Kidney (tissue), 13 donors: ENCODE measurements at regions not wholly inside any gene's neighbourhood (a gene's known extent, or its start where the extent isn't known, plus 50 kb on each side); places are given as distances from the start of the nearest gene placed in this dataset.
"Not testable (repeated sequence)": the region's sequence is repeated elsewhere in the genome, so short reads cannot be mapped to it uniquely, and the experiment has no call there.

ENCODE experiments used
- DNase-seq, 5 donors: peaks; one replicate each; pipeline ENCODE4 v3.0.0-alpha.2; 2013 to 2020
- FAIRE-seq: peaks from 2 replicates; lab custom pipeline; 2012; peaks lifted over from hg19 to GRCh38; lab: Jason Lieb, UNC
- H3K27ac ChIP-seq, 2 donors: one replicate each; pipeline ENCODE4 v1.7.0; 2013; ENCODE audit warnings: low read depth in 2 of 2, low read length in 2 of 2, inconsistent platforms in 1 of 2
- H3K27me3 ChIP-seq: one replicate; pipeline ENCODE4 v1.7.1; 2013; ENCODE audit warnings: low read length, inconsistent platforms; ENCODE audit not compliant: control insufficient read depth, insufficient read depth
- H3K36me3 ChIP-seq, 3 donors: one replicate each; pipeline versions ENCODE4 v1.7.0 to v1.7.1; 2013; ENCODE audit warnings: low read length in 3 of 3, control low read depth in 1 of 3, inconsistent platforms in 1 of 3; ENCODE audit not compliant: insufficient read depth in 3 of 3, control insufficient read depth in 2 of 3
- H3K4me1 ChIP-seq, 3 donors: one replicate each; pipeline versions ENCODE4 v1.7.0 to v1.7.1; 2013; ENCODE audit warnings: low read length in 3 of 3, inconsistent platforms in 1 of 3, low read depth in 1 of 3; ENCODE audit not compliant: control insufficient read depth in 2 of 3, insufficient read depth in 2 of 3
- H3K4me3 ChIP-seq, 3 donors: one replicate each; pipeline versions ENCODE4 v1.7.0 to v1.8.1; 2013; ENCODE audit warnings: low read length in 3 of 3, control low read depth in 1 of 3, inconsistent platforms in 1 of 3
- H3K9ac ChIP-seq, 3 donors: one replicate each; pipeline versions ENCODE4 v1.7.0 to v1.7.1; 2013; ENCODE audit warnings: low read length in 3 of 3, control low read depth in 1 of 3, inconsistent platforms in 1 of 3
- H3K9me3 ChIP-seq, 3 donors: one replicate each; pipeline versions ENCODE4 v1.7.0 to v1.7.1; 2013; ENCODE audit warnings: low read length in 3 of 3, control low read depth in 1 of 3, inconsistent platforms in 1 of 3; ENCODE audit not compliant: control insufficient read depth in 2 of 3, insufficient read depth in 1 of 3
- intact Hi-C: fragments of 100-400 bp; cut with DNase I; formaldehyde crosslinking; loops from one replicate; pipeline ENCODE4 v1.11.1; 2022
- TF ChIP-seq, protein P1 (sequence below): IDR thresholded peaks from 3 replicates; pipeline ENCODE4 v1.5.1; 2012; ENCODE audit warnings: mild to moderate bottlenecking, moderate library complexity, borderline replicate concordance; ENCODE audit not compliant: insufficient read depth; ENCODE audit errors: extremely low read depth
- donor health status: control.
- donor health status: control.
- donor health status: control.
- donor health status: control.
- donor health status: control.
- donor health status: DM: yes; HTN: yes; CAD: no.
- donor health status: Normal renal cell carcinoma (clear cell type).

DNA sequence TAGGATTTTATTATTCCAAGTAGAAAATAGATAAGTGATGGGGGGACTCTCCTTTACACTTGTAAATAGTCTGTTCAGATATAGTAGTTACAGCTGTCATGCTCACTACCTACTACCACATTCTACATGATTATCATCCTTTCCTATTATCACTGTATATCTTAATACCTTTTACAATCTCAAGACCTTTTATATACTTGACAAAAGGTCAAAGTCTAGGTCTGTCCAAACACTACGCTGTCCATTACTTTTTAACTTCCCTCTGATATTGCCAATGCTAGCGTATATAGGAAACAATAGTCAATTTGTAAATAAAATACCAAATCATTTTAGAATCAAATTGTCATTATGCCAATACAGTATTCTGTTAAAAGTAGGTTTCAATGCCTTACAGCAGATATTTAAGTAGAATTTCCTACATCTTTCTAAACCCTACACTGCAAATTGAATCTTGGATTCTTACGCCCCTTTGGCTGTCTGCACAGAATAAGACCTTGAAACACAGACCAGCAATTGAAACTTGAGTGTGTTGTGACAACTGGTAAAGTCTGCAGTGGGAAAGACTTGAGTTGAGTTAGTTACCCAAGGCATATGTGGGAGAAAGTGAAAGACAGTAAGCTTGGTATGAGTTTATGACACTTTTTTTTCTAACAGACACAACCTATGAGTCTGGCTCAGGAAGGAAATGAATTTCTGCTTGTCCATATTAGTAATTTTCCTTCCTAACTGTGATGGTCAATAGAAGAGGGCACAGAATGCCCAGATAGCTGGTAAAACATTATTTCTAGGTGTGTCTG, 827.6 kb upstream of the ACO1 start:
- intact Hi-C loops, result no loop called here
- DNase-seq (no peak), FAIRE-seq (no peak)
- Histone ChIP-seq H3K9ac (no peak overlapping the region), H3K27me3 (no peaks in the 10 kb centered on the region), H3K9me3 (no peaks in the 10 kb centered on the region), H3K27ac (no peak overlapping the region), H3K36me3 (no peaks in the 10 kb centered on the region), H3K4me3 (no peak overlapping the region), H3K4me1 (no peaks in the 10 kb centered on the region)
- TF ChIP-seq, protein P1, sequence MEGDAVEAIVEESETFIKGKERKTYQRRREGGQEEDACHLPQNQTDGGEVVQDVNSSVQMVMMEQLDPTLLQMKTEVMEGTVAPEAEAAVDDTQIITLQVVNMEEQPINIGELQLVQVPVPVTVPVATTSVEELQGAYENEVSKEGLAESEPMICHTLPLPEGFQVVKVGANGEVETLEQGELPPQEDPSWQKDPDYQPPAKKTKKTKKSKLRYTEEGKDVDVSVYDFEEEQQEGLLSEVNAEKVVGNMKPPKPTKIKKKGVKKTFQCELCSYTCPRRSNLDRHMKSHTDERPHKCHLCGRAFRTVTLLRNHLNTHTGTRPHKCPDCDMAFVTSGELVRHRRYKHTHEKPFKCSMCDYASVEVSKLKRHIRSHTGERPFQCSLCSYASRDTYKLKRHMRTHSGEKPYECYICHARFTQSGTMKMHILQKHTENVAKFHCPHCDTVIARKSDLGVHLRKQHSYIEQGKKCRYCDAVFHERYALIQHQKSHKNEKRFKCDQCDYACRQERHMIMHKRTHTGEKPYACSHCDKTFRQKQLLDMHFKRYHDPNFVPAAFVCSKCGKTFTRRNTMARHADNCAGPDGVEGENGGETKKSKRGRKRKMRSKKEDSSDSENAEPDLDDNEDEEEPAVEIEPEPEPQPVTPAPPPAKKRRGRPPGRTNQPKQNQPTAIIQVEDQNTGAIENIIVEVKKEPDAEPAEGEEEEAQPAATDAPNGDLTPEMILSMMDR, result no peak

DNA sequence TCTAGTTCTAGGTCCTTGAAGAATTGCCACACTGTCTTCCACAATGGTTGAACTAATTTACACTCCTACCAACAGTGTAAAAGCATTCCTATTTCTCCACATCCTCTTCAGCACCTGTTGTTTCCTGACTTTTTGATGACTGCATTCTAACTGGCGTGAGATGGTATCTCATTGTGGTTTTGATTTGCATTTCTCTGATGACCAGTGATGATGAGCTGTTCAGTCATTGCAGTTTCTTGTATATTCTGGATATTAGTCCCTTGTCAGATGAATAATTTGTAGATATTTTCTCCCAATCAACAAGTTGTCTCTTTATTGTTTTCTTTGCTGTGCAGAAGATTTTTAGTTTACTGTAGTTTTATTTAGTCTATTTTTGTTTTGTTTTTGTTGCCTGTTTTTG, 812.3 kb upstream of the ACO1 start:
- intact Hi-C loops, result not testable (repeated sequence)

DNA sequence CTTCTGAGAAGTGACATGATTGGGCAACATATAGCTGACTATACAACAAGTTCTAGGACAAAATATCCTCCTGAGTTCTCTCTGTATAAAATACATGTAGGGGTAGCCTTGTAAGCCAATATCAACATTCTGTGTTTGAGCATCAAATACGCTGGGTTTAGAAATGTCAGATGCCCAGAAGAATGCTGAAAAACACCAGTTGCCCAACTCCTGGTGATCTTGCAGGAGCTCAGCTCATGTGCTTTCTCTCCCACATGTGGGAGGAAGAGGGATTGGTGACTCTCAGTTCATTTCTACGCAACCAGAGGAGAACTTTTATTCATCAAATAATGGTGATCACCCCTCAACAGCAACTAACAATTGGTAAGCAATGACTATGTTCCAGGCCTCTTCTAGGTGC, 810.9 kb upstream of the ACO1 start:
- H3K9me3 ChIP-seq, result no peaks in the 10 kb centered on the region
- no peak overlapping the region for H3K9ac ChIP-seq
- TF ChIP-seq, protein P1, result no peak
- H3K4me1 ChIP-seq, result no peaks in the 10 kb centered on the region
- FAIRE-seq (no peak), DNase-seq (no peak)
- no peaks in the 10 kb centered on the region for H3K36me3 ChIP-seq
- no peaks in the 10 kb centered on the region for H3K27me3 ChIP-seq
- H3K27ac ChIP-seq, result no peak overlapping the region
- H3K4me3 ChIP-seq, result no peak overlapping the region
- intact Hi-C loops, result no loop called here

More for the DNA sequence above, 812.3 kb upstream of the ACO1 start:
- H3K27me3 ChIP-seq, H3K36me3 ChIP-seq, H3K4me3 ChIP-seq, H3K9ac ChIP-seq, FAIRE-seq, DNase-seq, H3K9me3 ChIP-seq, H3K4me1 ChIP-seq, H3K27ac ChIP-seq: not testable (repeated sequence)

DNA sequence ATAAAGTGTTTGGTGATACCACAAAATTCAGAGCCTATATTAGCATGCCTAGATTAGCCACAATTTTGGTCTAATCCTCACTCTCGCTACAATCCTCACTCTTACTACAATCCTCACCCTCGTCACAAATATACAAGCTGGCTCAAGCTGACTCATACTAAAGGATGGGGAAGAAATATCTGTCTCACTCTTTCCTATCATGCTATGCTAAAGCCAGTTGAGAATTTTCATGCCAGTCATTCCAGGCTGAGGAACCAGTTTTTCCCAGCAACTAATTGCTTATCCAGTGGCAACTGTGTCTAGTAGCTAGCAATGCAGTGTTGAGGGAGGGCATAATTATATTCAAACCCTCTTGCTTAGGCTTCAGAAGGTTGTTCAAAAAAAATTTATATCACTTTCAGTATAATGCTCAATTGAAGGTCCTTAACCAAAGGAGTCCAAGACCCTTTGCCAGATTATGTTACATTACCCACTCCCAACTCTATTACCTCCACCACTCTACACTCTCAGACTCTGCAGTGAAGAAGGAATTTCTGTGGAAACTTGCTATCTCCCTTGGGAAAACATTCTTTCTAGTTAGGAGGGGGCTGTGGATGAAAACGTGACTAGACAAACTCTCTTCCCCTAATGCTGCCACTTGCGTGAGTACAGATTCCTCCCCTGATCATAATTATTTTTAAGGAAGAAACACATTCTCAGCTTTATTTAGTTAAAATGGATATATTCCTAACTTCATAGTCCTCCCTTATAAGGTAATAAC, 810.3 kb upstream of the ACO1 start:
- FAIRE-seq (no peak), DNase-seq (no peak)
- Histone ChIP-seq H3K27ac (no peak overlapping the region), H3K27me3 (no peaks in the 10 kb centered on the region), H3K9me3 (no peaks in the 10 kb centered on the region), H3K9ac (no peak overlapping the region), H3K4me1 (no peaks in the 10 kb centered on the region), H3K36me3 (no peaks in the 10 kb centered on the region), H3K4me3 (no peak overlapping the region)
- TF ChIP-seq, protein P1, result no peak
- intact Hi-C loops, result no loop called here
